ENCODE measurements at regions not wholly inside any gene's neighbourhood (a gene's known extent, or its start where the extent isn't known, plus 50 kb on each side); places are given as distances from the start of the nearest gene placed in this dataset.

DNA sequence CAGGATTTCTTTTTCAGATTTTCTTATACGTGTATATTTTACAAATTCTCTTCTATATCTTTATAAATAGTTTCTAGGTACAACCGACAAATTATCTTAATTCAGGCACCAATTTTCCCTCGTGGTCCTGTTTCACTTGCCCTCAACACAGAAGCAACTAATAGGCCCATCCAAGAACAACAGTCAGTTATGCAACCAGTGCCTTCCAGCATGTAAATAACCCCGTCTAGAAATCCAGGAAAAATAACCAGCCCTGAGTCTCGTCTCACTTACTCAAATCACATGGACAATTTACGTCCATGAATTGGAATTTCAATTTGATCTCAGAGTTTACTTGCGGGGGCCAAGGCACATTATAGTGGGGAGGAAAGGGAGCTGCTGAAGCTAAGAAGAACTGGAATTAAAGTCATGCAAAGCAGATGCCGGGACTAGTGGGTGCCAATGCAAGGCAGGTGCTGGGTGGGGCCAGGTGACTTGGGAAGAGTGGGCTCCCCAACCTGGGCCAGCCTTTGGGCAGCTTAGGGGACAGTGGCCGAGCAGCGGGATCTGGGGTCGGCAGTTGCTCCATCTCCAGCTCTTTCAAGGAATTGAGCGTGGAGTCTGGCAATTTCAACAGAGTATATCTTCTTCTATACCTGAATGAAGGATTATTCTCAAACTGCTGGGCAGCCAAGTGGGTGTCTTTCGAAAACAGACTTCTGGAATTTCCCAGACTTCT is 121.7 kb downstream of the EDN3 start:
- H3K36me3 Mint-ChIP-seq (ENCODE audit: low read depth, unreplicated experiment): no peaks in the 10 kb centered on the region
- no peak overlapping the region for H3K27ac Mint-ChIP-seq (ENCODE audit: unreplicated experiment)
- H3K4me1 Mint-ChIP-seq (ENCODE audit: unreplicated experiment): peaks cover 2% of the 10 kb centered on the region
- no peak for DNase-seq (ENCODE audit: low spot score)
- H3K4me3 Mint-ChIP-seq (ENCODE audit: unreplicated experiment): no peak overlapping the region
- H3K9me3 Mint-ChIP-seq (ENCODE audit: unreplicated experiment): no peaks in the 10 kb centered on the region
- TF ChIP-seq, protein P1, sequence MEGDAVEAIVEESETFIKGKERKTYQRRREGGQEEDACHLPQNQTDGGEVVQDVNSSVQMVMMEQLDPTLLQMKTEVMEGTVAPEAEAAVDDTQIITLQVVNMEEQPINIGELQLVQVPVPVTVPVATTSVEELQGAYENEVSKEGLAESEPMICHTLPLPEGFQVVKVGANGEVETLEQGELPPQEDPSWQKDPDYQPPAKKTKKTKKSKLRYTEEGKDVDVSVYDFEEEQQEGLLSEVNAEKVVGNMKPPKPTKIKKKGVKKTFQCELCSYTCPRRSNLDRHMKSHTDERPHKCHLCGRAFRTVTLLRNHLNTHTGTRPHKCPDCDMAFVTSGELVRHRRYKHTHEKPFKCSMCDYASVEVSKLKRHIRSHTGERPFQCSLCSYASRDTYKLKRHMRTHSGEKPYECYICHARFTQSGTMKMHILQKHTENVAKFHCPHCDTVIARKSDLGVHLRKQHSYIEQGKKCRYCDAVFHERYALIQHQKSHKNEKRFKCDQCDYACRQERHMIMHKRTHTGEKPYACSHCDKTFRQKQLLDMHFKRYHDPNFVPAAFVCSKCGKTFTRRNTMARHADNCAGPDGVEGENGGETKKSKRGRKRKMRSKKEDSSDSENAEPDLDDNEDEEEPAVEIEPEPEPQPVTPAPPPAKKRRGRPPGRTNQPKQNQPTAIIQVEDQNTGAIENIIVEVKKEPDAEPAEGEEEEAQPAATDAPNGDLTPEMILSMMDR (IDR thresholded peaks at IDR 0.05; ENCODE audit: unreplicated experiment): no peak
- H3K27me3 Mint-ChIP-seq (ENCODE audit: unreplicated experiment): peaks cover 2% of the 10 kb centered on the region

DNA sequence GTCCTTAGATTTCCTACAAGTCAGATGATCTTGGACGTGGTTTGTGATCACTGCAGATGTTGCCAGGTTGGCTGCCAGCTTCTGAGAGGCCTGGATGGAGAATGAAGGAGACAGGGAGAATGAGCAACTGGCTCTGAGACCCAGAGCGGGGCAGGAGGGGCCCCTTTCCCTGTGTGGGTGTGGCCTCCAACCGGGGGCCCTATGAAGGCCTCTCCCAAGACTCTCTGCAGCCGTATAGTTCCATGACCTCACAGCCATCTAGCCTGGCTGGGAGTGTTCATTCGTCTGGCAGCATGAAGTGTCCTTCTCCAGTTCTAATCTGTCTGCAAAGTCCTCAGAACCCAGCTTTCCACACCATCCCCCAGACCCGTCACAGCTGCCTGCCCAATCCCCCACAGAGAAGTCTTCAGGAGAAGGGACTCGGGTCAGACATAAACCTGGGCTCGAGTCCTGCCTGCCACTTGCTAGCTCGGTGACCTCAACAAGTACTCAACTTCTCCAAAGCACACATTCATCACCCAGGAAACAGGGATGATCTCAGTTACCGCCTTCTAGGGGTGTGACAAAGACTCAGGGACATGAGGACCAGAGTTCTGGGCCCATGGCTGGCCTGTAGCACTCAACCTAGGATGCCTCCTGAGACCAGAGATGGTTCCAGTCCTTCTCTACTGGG is 122.6 kb downstream of the EDN3 start:
- no peaks in the 10 kb centered on the region for H3K36me3 Mint-ChIP-seq (ENCODE audit: low read depth, unreplicated experiment)
- no peak overlapping the region for H3K27ac Mint-ChIP-seq (ENCODE audit: unreplicated experiment)

DNA sequence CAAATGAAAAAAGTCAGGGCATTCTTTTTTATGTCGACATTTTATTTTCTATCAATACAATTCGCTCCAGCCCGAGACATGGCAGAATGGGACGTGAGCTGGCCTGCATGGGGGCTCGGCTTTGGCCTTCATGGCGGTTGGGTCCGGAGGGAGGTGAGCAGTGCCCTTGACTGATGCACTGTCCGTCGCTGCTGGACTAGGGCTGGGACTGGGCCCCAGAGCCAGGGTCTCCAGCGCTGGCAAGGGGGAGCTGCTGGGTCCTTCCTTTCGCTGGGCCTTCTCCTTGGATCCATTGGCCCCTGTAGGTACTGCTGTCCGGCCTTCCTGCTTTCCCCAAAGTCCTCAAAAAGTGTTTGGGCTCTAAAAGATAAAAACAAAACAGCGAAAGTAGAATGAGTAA is 124.6 kb downstream of the EDN3 start:
- Mint-ChIP-seq H3K9me3 (ENCODE audit: unreplicated experiment) (no peaks in the 10 kb centered on the region), H3K27me3 (ENCODE audit: unreplicated experiment) (peaks cover 2% of the 10 kb centered on the region), H3K27ac (ENCODE audit: unreplicated experiment) (no peak overlapping the region), H3K4me1 (ENCODE audit: unreplicated experiment) (peaks cover 2% of the 10 kb centered on the region), H3K36me3 (ENCODE audit: low read depth, unreplicated experiment) (no peaks in the 10 kb centered on the region), H3K4me3 (ENCODE audit: unreplicated experiment) (no peak overlapping the region)
- TF ChIP-seq, protein P1 (IDR thresholded peaks at IDR 0.05; ENCODE audit: unreplicated experiment): no peak
- DNase-seq (ENCODE audit: low spot score): no peak

More for the DNA sequence above, 122.6 kb downstream of the EDN3 start:
- no peaks in the 10 kb centered on the region for H3K9me3 Mint-ChIP-seq (ENCODE audit: unreplicated experiment)
- TF ChIP-seq, protein P1 (IDR thresholded peaks at IDR 0.05; ENCODE audit: unreplicated experiment): no peak
- peaks cover 2% of the 10 kb centered on the region for H3K4me1 Mint-ChIP-seq (ENCODE audit: unreplicated experiment)
- no peak for DNase-seq (ENCODE audit: low spot score)
- H3K27me3 Mint-ChIP-seq (ENCODE audit: unreplicated experiment): peaks cover 2% of the 10 kb centered on the region
- no peak overlapping the region for H3K4me3 Mint-ChIP-seq (ENCODE audit: unreplicated experiment)

DNA sequence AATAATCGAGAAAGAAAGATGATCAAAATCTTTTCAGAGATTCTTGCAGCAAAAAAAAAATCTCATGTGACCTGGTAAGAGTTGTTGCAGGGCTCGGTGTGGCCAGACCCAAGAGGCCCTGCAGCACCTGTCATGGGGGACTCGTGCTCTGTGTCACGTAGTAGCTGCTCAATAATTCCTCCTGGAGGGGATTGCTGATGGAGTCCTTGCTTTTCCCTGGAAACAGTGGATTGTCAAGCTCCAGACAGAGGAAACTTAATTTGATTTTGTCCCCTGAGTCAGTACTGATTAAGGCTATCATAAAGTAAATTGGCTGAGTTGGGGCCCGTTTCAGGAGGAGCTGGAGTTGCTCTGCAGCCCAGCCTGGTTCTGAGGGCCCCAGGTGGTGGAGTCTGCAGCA is 125.2 kb downstream of the EDN3 start:
- no peak for DNase-seq (ENCODE audit: low spot score)
- Mint-ChIP-seq H3K9me3 (ENCODE audit: unreplicated experiment) (no peaks in the 10 kb centered on the region), H3K4me1 (ENCODE audit: unreplicated experiment) (no peaks in the 10 kb centered on the region), H3K36me3 (ENCODE audit: low read depth, unreplicated experiment) (no peaks in the 10 kb centered on the region), H3K27me3 (ENCODE audit: unreplicated experiment) (peaks cover 2% of the 10 kb centered on the region), H3K4me3 (ENCODE audit: unreplicated experiment) (no peak overlapping the region), H3K27ac (ENCODE audit: unreplicated experiment) (no peak overlapping the region)
- TF ChIP-seq, protein P1 (IDR thresholded peaks at IDR 0.05; ENCODE audit: unreplicated experiment): no peak

DNA sequence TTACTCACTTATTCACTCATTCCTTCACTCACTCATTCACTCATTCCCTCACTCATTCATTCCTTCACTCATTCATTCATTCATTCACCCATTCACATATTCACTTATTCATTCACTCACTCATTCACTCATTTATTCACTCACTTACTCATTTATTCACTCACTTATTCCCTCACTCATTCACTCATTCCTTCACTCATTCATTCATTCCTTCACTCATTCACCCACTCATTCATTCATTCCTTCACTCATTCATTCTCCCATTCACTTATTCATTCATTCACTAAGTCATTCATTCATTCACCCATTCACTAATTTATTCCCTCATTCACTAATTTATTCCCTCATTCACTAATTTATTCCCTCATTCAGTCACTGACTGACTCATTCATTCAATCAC is 127.6 kb downstream of the EDN3 start:
- no peaks in the 10 kb centered on the region for H3K36me3 Mint-ChIP-seq (ENCODE audit: low read depth, unreplicated experiment)
- H3K27ac Mint-ChIP-seq (ENCODE audit: unreplicated experiment): no peak overlapping the region
- H3K27me3 Mint-ChIP-seq (ENCODE audit: unreplicated experiment): peaks cover 2% of the 10 kb centered on the region
- no peak overlapping the region for H3K4me3 Mint-ChIP-seq (ENCODE audit: unreplicated experiment)
- TF ChIP-seq, protein P1 (IDR thresholded peaks at IDR 0.05; ENCODE audit: unreplicated experiment): no peak
- DNase-seq (ENCODE audit: low spot score): no peak
- no peaks in the 10 kb centered on the region for H3K4me1 Mint-ChIP-seq (ENCODE audit: unreplicated experiment)
- H3K9me3 Mint-ChIP-seq (ENCODE audit: unreplicated experiment): no peaks in the 10 kb centered on the region
